ENCODE measurements at regions not wholly inside any gene's neighbourhood (a gene's known extent, or its start where the extent isn't known, plus 50 kb on each side); places are given as distances from the start of the nearest gene placed in this dataset.

DNA sequence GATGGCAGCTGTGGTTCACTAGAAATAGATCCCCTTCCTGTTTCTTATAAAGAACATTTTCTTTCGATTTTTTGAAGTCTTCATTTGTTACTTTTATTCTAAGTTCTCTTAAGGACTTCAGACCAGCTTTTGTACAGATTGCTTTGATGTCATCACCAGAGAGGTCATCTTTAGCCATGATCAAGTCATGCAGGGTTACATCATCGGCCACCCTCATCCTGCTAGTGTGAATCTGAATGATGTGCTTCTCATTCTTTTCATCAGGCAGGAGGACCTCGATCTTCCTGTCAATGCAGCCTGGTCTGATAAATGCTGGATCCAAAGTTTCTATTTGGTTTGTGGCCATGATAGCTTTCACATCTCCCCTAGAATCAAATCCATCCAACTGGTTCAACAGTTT is 706.7 kb downstream of the RERGL start:
- no peak overlapping the region for H2AK5ac ChIP-seq (ENCODE audit: insufficient read length, low read length)
- no peak overlapping the region for H3K23ac ChIP-seq (ENCODE audit: insufficient read length, low read depth, low read length)
- H3K27ac ChIP-seq (ENCODE audit: insufficient read length, low read depth, low read length) = no peak overlapping the region
- no peak overlapping the region for H4K8ac ChIP-seq (replicated peaks; ENCODE audit: insufficient read length, low read depth, low read length)
- no peaks in the 10 kb centered on the region for H3K79me2 ChIP-seq (ENCODE audit: insufficient read depth, low read length)
- H2BK120ac ChIP-seq (ENCODE audit: low read depth, low read length, poor library complexity, severe bottlenecking) = no peak overlapping the region
- no peak overlapping the region for H2BK20ac ChIP-seq (ENCODE audit: low read depth, low read length, poor library complexity, severe bottlenecking)
- no peak overlapping the region for H3K14ac ChIP-seq (ENCODE audit: insufficient read depth, low read length)
- H3K23me2 ChIP-seq (ENCODE audit: insufficient read length, low read depth, low read length, poor library complexity, severe bottlenecking) = no peaks in the 10 kb centered on the region
- no peaks in the 10 kb centered on the region for H3K79me1 ChIP-seq (ENCODE audit: insufficient read depth, low read depth, low read length, poor library complexity, severe bottlenecking)
- no peak overlapping the region for H4K5ac ChIP-seq (ENCODE audit: insufficient read length, low read depth, low read length)
- no peak overlapping the region for H3K4ac ChIP-seq (ENCODE audit: low read depth, low read length)
- Mint-ChIP-seq H3K27ac (no peak overlapping the region), H3K36me3 (ENCODE audit: insufficient read depth in 1 of 3, low read depth in 3 of 3) (peaks cover 0 to 4% (median 0%) of the 10 kb centered on the region in 3 experiments; a peak in 1 of 7 replicates), H3K4me3 (no peak overlapping the region), H3K4me1 (no peaks in the 10 kb centered on the region), H3K27me3 (ENCODE audit: low read depth) (no peaks in the 10 kb centered on the region), H3K9me3 (peaks cover 0 to 3% of the 10 kb centered on the region in 2 experiments; a peak in 1 of 5 replicates)
- no peak overlapping the region for H3K4me2 ChIP-seq (ENCODE audit: insufficient read depth, insufficient read length, low read length)
- no peak overlapping the region for H3K18ac ChIP-seq (ENCODE audit: insufficient read length, low read depth, low read length)
- no peak overlapping the region for H2BK5ac ChIP-seq (ENCODE audit: insufficient read length, low read length)
- no peaks in the 10 kb centered on the region for H3K9me3 ChIP-seq (ENCODE audit: control insufficient read depth, low read depth, low read length)
- H2BK12ac ChIP-seq (ENCODE audit: insufficient read length, low read depth, low read length) = no peak overlapping the region
- no peak for DNase-seq
- H2AFZ ChIP-seq (ENCODE audit: low read length) = no peak overlapping the region
- TF ChIP-seq, protein P1, sequence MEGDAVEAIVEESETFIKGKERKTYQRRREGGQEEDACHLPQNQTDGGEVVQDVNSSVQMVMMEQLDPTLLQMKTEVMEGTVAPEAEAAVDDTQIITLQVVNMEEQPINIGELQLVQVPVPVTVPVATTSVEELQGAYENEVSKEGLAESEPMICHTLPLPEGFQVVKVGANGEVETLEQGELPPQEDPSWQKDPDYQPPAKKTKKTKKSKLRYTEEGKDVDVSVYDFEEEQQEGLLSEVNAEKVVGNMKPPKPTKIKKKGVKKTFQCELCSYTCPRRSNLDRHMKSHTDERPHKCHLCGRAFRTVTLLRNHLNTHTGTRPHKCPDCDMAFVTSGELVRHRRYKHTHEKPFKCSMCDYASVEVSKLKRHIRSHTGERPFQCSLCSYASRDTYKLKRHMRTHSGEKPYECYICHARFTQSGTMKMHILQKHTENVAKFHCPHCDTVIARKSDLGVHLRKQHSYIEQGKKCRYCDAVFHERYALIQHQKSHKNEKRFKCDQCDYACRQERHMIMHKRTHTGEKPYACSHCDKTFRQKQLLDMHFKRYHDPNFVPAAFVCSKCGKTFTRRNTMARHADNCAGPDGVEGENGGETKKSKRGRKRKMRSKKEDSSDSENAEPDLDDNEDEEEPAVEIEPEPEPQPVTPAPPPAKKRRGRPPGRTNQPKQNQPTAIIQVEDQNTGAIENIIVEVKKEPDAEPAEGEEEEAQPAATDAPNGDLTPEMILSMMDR (conservative IDR thresholded peaks at IDR 0.05) = no peak
- no peak overlapping the region for H3T11ph ChIP-seq (ENCODE audit: low read length)
- no CpG with 5 or more reads among the region's 3 CpGs for WGBS (ENCODE audit: extremely low coverage, insufficient read length, low lambda C conversion rate)
- no peaks in the 10 kb centered on the region for H3K27me3 ChIP-seq (ENCODE audit: insufficient read depth, low read length)
- no peak overlapping the region for H3K56ac ChIP-seq (ENCODE audit: insufficient read length, low read depth, low read length)
- H2BK15ac ChIP-seq (ENCODE audit: low read depth, low read length) = no peak overlapping the region
- no peak overlapping the region for H3K9ac ChIP-seq (ENCODE audit: extremely low read depth, insufficient read length, low read length)
- H4K20me1 ChIP-seq (ENCODE audit: control insufficient read depth, insufficient read depth, insufficient read length) = no peaks in the 10 kb centered on the region
- no peak overlapping the region for H4K91ac ChIP-seq (ENCODE audit: insufficient read length, low read depth, low read length)
- H3K4me1 ChIP-seq (ENCODE audit: insufficient read depth, low read length) = no peaks in the 10 kb centered on the region
